ENCODE measurements at regions not wholly inside any gene's neighbourhood (a gene's known extent, or its start where the extent isn't known, plus 50 kb on each side); places are given as distances from the start of the nearest gene placed in this dataset.

DNA sequence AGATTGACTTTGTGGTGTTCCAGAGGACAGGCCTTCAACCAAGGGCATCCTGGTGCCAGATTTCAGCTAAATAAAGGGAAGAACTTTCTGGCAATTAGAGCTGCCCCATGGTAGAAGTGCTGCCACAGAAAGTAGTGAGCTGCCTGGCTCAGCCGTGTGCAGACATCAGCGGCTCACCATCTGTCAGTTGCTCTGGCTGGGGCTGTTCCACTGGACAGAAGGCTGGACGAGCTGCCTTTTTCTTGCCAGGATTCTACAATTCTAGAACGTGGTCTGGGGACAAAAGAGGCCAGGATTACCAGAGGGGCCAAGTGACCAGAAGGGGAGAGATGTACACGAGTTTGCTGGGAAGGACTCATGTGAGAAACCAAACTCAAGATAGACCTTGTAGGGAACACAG, 107.0 kb upstream of the RPL38 start (continued):
- TF ChIP-seq, protein P1, sequence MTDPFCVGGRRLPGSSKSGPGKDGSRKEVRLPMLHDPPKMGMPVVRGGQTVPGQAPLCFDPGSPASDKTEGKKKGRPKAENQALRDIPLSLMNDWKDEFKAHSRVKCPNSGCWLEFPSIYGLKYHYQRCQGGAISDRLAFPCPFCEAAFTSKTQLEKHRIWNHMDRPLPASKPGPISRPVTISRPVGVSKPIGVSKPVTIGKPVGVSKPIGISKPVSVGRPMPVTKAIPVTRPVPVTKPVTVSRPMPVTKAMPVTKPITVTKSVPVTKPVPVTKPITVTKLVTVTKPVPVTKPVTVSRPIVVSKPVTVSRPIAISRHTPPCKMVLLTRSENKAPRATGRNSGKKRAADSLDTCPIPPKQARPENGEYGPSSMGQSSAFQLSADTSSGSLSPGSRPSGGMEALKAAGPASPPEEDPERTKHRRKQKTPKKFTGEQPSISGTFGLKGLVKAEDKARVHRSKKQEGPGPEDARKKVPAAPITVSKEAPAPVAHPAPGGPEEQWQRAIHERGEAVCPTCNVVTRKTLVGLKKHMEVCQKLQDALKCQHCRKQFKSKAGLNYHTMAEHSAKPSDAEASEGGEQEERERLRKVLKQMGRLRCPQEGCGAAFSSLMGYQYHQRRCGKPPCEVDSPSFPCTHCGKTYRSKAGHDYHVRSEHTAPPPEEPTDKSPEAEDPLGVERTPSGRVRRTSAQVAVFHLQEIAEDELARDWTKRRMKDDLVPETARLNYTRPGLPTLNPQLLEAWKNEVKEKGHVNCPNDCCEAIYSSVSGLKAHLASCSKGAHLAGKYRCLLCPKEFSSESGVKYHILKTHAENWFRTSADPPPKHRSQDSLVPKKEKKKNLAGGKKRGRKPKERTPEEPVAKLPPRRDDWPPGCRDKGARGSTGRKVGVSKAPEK (CRISPR knock-in tag; IDR thresholded peaks at IDR 0.05; ENCODE audit: borderline replicate concordance): no peak

DNA sequence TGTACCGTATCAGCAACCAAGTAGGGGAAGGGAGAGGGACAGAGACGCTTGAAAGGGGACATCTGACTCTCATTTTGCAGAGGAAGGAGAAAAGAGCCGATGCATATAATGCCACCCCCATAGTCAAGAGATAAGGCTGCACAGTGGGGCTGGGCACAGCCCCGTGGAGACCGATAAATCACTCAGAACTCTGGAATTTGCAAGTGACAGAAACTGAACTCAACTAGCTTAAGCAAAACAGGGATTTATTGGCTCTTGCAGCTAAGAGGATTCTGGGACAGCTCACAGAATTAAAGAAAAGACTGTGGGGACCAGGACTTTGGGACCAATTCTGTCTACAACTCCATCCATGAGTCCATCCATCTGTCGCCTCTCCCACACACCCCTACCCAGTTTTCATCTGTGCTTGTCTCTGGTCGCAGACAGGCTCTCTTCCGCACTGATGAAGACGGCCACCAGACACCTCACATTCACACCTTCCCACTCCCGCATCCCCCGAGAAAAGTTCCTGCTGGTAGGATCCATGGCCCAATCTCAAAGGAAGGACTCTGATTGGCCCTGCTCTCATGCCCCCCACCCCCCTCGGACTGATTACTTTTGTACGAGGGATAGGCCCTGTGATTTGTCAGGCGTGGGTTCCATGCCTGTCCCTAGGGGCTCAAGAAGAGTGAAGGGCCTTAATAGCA, 105.9 kb upstream of the RPL38 start:
- ChIA-PET POLR2A (no interaction called here), CTCF (ENCODE audit: low intra/inter-chr PET ratio, low total read pairs) (no interaction called here)
- DNase-seq (ENCODE audit: low spot score) (no peak), ATAC-seq (no peak), FAIRE-seq (no peak)
- TF ChIP-seq ZNF746 (CRISPR knock-in tag; IDR thresholded peaks at IDR 0.05): no peak
- Histone ChIP-seq H3K79me2 (ENCODE audit: insufficient read depth, low read length) (no peaks in the 10 kb centered on the region), H3K9ac (ENCODE audit: insufficient read depth, low read depth, low read length) (no peak overlapping the region), H3K9me3 (ENCODE audit: low read length) (no peaks in the 10 kb centered on the region), H3K4me2 (ENCODE audit: low read depth, low read length) (no peak overlapping the region), H3K4me3 (replicated peaks in 1 of 3; ENCODE audit: insufficient read depth in 1 of 3, low read depth in 2 of 3, low read length in 3 of 3) (no peak overlapping the region), H4K20me1 (ENCODE audit: insufficient read depth, low read length) (no peaks in the 10 kb centered on the region), H3K27ac (ENCODE audit: extremely low read length, insufficient read depth, low read length) (no peak overlapping the region), H3K27me3 (ENCODE audit: control insufficient read depth in 1 of 2, insufficient read depth in 2 of 2, low read length in 2 of 2) (peaks cover under 1 to 58% of the 10 kb centered on the region in 2 experiments; a peak in 3 of 5 replicates), H2AFZ (ENCODE audit: low read length) (no peak overlapping the region), H3K4me1 (ENCODE audit: insufficient read depth, low read length) (no peaks in the 10 kb centered on the region), H3K36me3 (replicated peaks in 1 of 2; ENCODE audit: control insufficient read depth in 1 of 2, insufficient read depth in 2 of 2, low read length in 2 of 2) (no peaks in the 10 kb centered on the region)
- intact Hi-C loops (cut with micrococcal nuclease; ENCODE audit: unreplicated experiment) (no loop called here), in situ Hi-C loops (cut with HindIII; ENCODE audit: extremely low pct_ligation_motif_present, low pct_unique_long_range_greater_than_20kb) (no loop called here)
- BruUV-seq (replicated peaks): no TSS peak
- 21% methylated on average over 14 of the region's 14 CpGs for WGBS (ENCODE audit: low lambda C conversion rate)

All from HepG2 (cell line).